Loucy (cell line): ENCODE measurements at regions not wholly inside any gene's neighbourhood (a gene's known extent, or its start where the extent isn't known, plus 50 kb on each side); places are given as distances from the start of the nearest gene placed in this dataset.

Source experiments
- H2AFZ ChIP-seq: fragments of 200-600 bp; sonication (generic); 2 replicates; pipeline ENCODE4 v1.6.0; 2016; ENCODE audit warnings: antibody characterized with exemption, mild to moderate bottlenecking, low read length, moderate library complexity
- H3F3A ChIP-seq: fragments of 200-600 bp; 2 replicates; pipeline ENCODE4 v1.6.0; 2016; ENCODE audit warnings: antibody characterized with exemption, low read depth, mild to moderate bottlenecking
- H3K27me3 ChIP-seq: fragments of 200-600 bp; sonication (generic); 2 replicates; pipeline ENCODE4 v1.6.1; 2014; ENCODE audit warnings: low read length, mild to moderate bottlenecking; ENCODE audit not compliant: insufficient read depth, poor library complexity, severe bottlenecking
- H3K36me3 ChIP-seq: fragments of 200-600 bp; sonication (generic); 2 replicates; pipeline ENCODE4 v1.6.1; 2016; ENCODE audit warnings: low read length; ENCODE audit not compliant: insufficient read depth
- H3K4me1 ChIP-seq: fragments of 200-600 bp; sonication (generic); 2 replicates; pipeline ENCODE4 v1.5.1; 2014; ENCODE audit warnings: low read length, mild to moderate bottlenecking; ENCODE audit not compliant: insufficient read depth, poor library complexity, severe bottlenecking
- H3K4me2 ChIP-seq: fragments of 200-600 bp; sonication (generic); 2 replicates; pipeline ENCODE4 v1.6.0; 2014; ENCODE audit warnings: antibody characterized with exemption, low read length, low read depth, mild to moderate bottlenecking; ENCODE audit not compliant: poor library complexity, severe bottlenecking
- H3K4me3 ChIP-seq: fragments of 200-600 bp; sonication (generic); 2 replicates; pipeline ENCODE4 v1.5.1; 2014; ENCODE audit warnings: low read length, mild to moderate bottlenecking, mixed read lengths; ENCODE audit not compliant: poor library complexity, severe bottlenecking
- H3K79me2 ChIP-seq: fragments of 200-600 bp; sonication (generic); 2 replicates; pipeline ENCODE4 v1.6.1; 2014; ENCODE audit warnings: low read length; ENCODE audit not compliant: insufficient read depth
- H3K9ac ChIP-seq: fragments of 200-600 bp; sonication (generic); 2 replicates; pipeline ENCODE4 v1.6.0; 2014; ENCODE audit warnings: mild to moderate bottlenecking, low read depth, low read length, moderate library complexity; ENCODE audit not compliant: poor library complexity, severe bottlenecking
- H3K9me2 ChIP-seq: fragments of 200-600 bp; sonication (generic); replicated peaks from 2 replicates; pipeline ENCODE4 v1.6.1; 2016; ENCODE audit warnings: low read depth, low read length, mixed read lengths
- H3K9me3 ChIP-seq: fragments of 200-600 bp; sonication (generic); 2 replicates; pipeline ENCODE4 v1.6.1; 2014; ENCODE audit warnings: mild to moderate bottlenecking, antibody characterized with exemption, low read length, low read depth; ENCODE audit not compliant: insufficient read depth
- H4K20me1 ChIP-seq: fragments of 200-600 bp; sonication (generic); 2 replicates; pipeline ENCODE4 v1.6.0; 2014; ENCODE audit warnings: antibody characterized with exemption, low read length, mild to moderate bottlenecking; ENCODE audit not compliant: insufficient read depth, poor library complexity, severe bottlenecking
- EZH2phosphoT487 ChIP-seq: fragments of 200-600 bp; IDR thresholded peaks from 2 replicates; pipeline ENCODE4 v1.6.1; 2018; ENCODE audit warnings: antibody characterized with exemption, mild to moderate bottlenecking, moderate library complexity, borderline replicate concordance
- TF ChIP-seq, protein P1 (sequence below): fragments of 200-600 bp; sonication (generic); conservative IDR thresholded peaks from 2 replicates; pipeline ENCODE4 v1.5.1; 2014; ENCODE audit warnings: mild to moderate bottlenecking, antibody characterized with exemption, low read length

DNA sequence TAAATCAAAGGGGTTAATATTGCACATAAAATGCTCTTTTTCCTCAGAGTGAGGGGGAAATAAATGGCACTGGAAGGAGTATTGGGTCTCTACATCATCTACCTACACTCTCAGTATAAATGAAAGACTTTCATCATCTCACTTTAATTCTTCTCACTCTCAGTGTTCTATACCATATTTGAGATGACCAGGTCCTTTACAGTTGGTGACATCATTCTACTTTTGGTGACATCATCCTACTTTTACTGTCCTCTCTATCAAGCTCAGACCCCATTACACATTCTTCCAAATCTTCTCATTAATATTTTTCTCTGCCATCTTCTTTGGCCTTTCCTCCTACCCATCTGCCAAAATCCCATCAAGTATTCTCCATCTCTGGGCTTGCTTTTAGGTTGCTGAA is 74.6 kb upstream of the TMEM106B start:
- no peaks in the 10 kb centered on the region for H3F3A ChIP-seq

DNA sequence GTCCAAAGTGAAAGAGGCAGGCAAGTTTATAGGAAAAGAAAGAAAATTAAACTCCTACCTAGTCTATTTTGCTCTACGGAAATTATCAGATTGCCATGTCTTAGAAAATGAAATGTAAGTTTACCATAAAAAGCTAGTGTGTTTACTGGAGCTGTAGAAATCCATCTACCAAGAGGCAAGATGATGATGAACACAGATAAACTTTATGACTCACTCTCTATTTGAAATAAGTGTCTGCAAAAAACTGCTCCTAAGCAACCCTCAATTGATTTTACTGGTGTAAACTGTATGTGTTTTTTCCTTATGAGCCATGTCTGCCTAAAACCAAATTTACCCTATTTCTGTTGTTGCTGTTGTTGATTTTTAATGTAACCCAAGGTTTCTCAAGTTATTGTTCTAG is 73.8 kb upstream of the TMEM106B start:
- Histone ChIP-seq H3K4me2 (no peak overlapping the region), H3K4me3 (no peak overlapping the region), H3K9me3 (no peaks in the 10 kb centered on the region), H3F3A (no peaks in the 10 kb centered on the region), H3K9ac (no peak overlapping the region), H3K9me2 (no peaks in the 10 kb centered on the region), H3K4me1 (no peaks in the 10 kb centered on the region), H3K36me3 (no peaks in the 10 kb centered on the region), H3K27me3 (no peaks in the 10 kb centered on the region), H2AFZ (no peak overlapping the region), H4K20me1 (no peaks in the 10 kb centered on the region), H3K79me2 (no peaks in the 10 kb centered on the region)
- TF ChIP-seq EZH2phosphoT487, result no peak
- TF ChIP-seq, protein P1, sequence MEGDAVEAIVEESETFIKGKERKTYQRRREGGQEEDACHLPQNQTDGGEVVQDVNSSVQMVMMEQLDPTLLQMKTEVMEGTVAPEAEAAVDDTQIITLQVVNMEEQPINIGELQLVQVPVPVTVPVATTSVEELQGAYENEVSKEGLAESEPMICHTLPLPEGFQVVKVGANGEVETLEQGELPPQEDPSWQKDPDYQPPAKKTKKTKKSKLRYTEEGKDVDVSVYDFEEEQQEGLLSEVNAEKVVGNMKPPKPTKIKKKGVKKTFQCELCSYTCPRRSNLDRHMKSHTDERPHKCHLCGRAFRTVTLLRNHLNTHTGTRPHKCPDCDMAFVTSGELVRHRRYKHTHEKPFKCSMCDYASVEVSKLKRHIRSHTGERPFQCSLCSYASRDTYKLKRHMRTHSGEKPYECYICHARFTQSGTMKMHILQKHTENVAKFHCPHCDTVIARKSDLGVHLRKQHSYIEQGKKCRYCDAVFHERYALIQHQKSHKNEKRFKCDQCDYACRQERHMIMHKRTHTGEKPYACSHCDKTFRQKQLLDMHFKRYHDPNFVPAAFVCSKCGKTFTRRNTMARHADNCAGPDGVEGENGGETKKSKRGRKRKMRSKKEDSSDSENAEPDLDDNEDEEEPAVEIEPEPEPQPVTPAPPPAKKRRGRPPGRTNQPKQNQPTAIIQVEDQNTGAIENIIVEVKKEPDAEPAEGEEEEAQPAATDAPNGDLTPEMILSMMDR, result no peak

More for the DNA sequence above, 74.6 kb upstream of the TMEM106B start:
- no peaks in the 10 kb centered on the region for H4K20me1 ChIP-seq
- no peaks in the 10 kb centered on the region for H3K79me2 ChIP-seq
- no peak overlapping the region for H3K4me3 ChIP-seq
- no peaks in the 10 kb centered on the region for H3K9me3 ChIP-seq
- no peaks in the 10 kb centered on the region for H3K9me2 ChIP-seq
- H3K4me1 ChIP-seq, result peaks cover 5% of the 10 kb centered on the region
- no peak overlapping the region for H3K4me2 ChIP-seq
- TF ChIP-seq, protein P1, result no peak
- TF ChIP-seq EZH2phosphoT487, result no peak
- H3K27me3 ChIP-seq, result no peaks in the 10 kb centered on the region
- H2AFZ ChIP-seq, result no peak overlapping the region
- H3K36me3 ChIP-seq, result no peaks in the 10 kb centered on the region
- H3K9ac ChIP-seq, result no peak overlapping the region

DNA sequence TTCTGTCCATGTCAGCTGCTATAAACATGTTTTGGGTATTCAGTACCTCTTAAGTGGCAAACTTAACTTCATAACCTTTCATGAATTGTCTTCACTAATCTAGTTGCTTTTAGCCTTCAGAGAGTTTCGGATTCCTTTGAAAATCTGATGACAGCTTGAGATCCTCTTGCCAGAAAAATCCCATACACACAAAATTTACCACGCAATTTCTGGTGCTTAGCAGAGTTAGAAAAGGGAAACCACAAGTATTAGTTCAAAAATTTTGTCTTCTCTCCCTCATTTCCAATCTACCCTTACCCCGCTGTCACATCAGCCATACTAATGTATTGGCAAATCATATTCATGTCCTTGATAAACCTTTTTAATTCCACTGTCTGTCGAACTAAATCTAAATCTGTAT is 72.7 kb upstream of the TMEM106B start:
- H3K79me2 ChIP-seq, result no peaks in the 10 kb centered on the region
- no peak overlapping the region for H3K4me2 ChIP-seq
- no peaks in the 10 kb centered on the region for H3K27me3 ChIP-seq
- H2AFZ ChIP-seq, result no peak overlapping the region
- H3K4me3 ChIP-seq, result no peak overlapping the region
- no peak overlapping the region for H3K9ac ChIP-seq
- no peaks in the 10 kb centered on the region for H4K20me1 ChIP-seq
- H3K36me3 ChIP-seq, result no peaks in the 10 kb centered on the region
- H3K9me3 ChIP-seq, result no peaks in the 10 kb centered on the region
- H3K9me2 ChIP-seq, result no peaks in the 10 kb centered on the region
- no peaks in the 10 kb centered on the region for H3F3A ChIP-seq
- no peaks in the 10 kb centered on the region for H3K4me1 ChIP-seq
- no peak for TF ChIP-seq EZH2phosphoT487
- TF ChIP-seq, protein P1, result no peak
